SH-SY5Y (cell line): ENCODE measurements at regions not wholly inside any gene's neighbourhood (a gene's known extent, or its start where the extent isn't known, plus 50 kb on each side); places are given as distances from the start of the nearest gene placed in this dataset.

ENCODE experiments used
- GATA2 ChIP-seq: IDR thresholded peaks from 2 replicates; pipeline ENCODE4 v1.6.1; 2011; ENCODE audit warnings: mild to moderate bottlenecking, low read depth, low read length
- GATA3 ChIP-seq: IDR thresholded peaks from 2 replicates; pipeline ENCODE4 v1.6.1; 2011; ENCODE audit warnings: low read depth, mild to moderate bottlenecking, low read length, moderate library complexity

GRCh38 chr2:193528458-193528857 is 1333.7 kb upstream of the TMEFF2 start:
- no peak for TF ChIP-seq GATA2
- no peak for TF ChIP-seq GATA3
